ENCODE measurements at regions not wholly inside any gene's neighbourhood (a gene's known extent, or its start where the extent isn't known, plus 50 kb on each side); places are given as distances from the start of the nearest gene placed in this dataset.
A peak's percentile ranks its signal among the peaks of the same experiment; 100 is the strongest.

- TF ChIP-seq CTCF (IDR thresholded peaks at IDR 0.05), result no peak
- no peak for TF ChIP-seq POLR2A (IDR thresholded peaks at IDR 0.05)
- no peak for TF ChIP-seq POLR2AphosphoS5 (IDR thresholded peaks at IDR 0.05)
- intact Hi-C loops (cut with DNase I; ENCODE audit: low total_unique reads), result no loop called here
- H3K9me3 ChIP-seq, result no peaks in the 10 kb centered on the region
- no peak for DNase-seq (ENCODE audit: low spot score in 2 of 2)
- no peak overlapping the region for H3K4me3 ChIP-seq
- H3K4me1 ChIP-seq, result no peaks in the 10 kb centered on the region
- no peaks in the 10 kb centered on the region for H3K36me3 ChIP-seq
- H3K27ac ChIP-seq, result peak overlapping the region in 1 of 2 donors; percentile 21
- peaks cover 0 to 5% of the 10 kb centered on the region in 2 donors for H3K27me3 ChIP-seq
These were observed 270.0 kb upstream of the HES1 start for GRCh38 chr3:193865896-193866480.

DNA sequence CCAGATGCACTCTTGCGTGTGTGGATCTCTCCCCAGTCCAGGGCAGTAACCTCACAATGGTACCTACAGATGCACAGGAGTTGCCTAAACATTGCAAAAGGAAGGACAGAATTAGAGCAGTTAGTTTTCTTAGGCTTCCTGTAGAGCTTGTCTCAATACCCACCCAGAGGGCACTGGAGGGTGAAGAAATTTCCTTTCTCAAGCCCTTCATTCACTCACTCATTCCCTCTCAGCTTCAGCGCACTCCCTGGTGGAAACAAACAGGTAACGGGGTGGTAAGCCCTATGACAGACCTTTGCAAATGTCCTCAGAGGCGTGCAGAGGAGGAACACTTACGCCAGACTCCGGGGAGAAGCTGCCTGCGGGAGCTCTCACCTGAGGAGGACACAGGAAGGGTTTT is 267.4 kb upstream of the HES1 start:
- Histone ChIP-seq H3K4me1 (no peaks in the 10 kb centered on the region), H3K4me3 (no peak overlapping the region), H3K9me3 (no peaks in the 10 kb centered on the region), H3K27me3 (peaks cover 0 to 5% of the 10 kb centered on the region in 2 donors), H3K36me3 (no peaks in the 10 kb centered on the region), H3K27ac (no peak overlapping the region)
- TF ChIP-seq CTCF (IDR thresholded peaks at IDR 0.05), result no peak
- no peak for TF ChIP-seq POLR2AphosphoS5 (IDR thresholded peaks at IDR 0.05)
- TF ChIP-seq POLR2A (IDR thresholded peaks at IDR 0.05), result no peak
- intact Hi-C loops (cut with DNase I; ENCODE audit: low total_unique reads), result no loop called here
- DNase-seq (ENCODE audit: low spot score in 2 of 2), result no peak

- peak; percentile 29 to 58 for DNase-seq (ENCODE audit: low spot score in 2 of 2)
- no peak for TF ChIP-seq CTCF (IDR thresholded peaks at IDR 0.05)
- TF ChIP-seq POLR2AphosphoS5 (IDR thresholded peaks at IDR 0.05), result no peak
- TF ChIP-seq POLR2A (IDR thresholded peaks at IDR 0.05), result no peak
- no peaks in the 10 kb centered on the region for H3K36me3 ChIP-seq
- H3K4me1 ChIP-seq, result no peaks in the 10 kb centered on the region
- no peaks in the 10 kb centered on the region for H3K9me3 ChIP-seq
- H3K27me3 ChIP-seq, result peaks cover 0 to 5% of the 10 kb centered on the region in 2 donors
- peak overlapping the region in 1 of 2 donors; percentile 61 for H3K27ac ChIP-seq
- H3K4me3 ChIP-seq, result peak overlapping the region in 1 of 3 donors; percentile 43
- intact Hi-C loops (cut with DNase I; ENCODE audit: low total_unique reads), result no loop called here
These were observed 266.4 kb upstream of the HES1 start for GRCh38 chr3:193869221-193870201.

GRCh38 chr3:193870376-193871219 is 265.4 kb upstream of the HES1 start:
- peaks cover 0 to 5% of the 10 kb centered on the region in 2 donors for H3K27me3 ChIP-seq
- no peaks in the 10 kb centered on the region for H3K9me3 ChIP-seq
- peak; percentile 30 to 69 for DNase-seq (ENCODE audit: low spot score in 2 of 2)
- peak overlapping the region; percentile 52 to 61 for H3K27ac ChIP-seq
- no peaks in the 10 kb centered on the region for H3K4me1 ChIP-seq
- no peak overlapping the region for H3K4me3 ChIP-seq
- intact Hi-C loops (cut with DNase I; ENCODE audit: low total_unique reads), result no loop called here
- H3K36me3 ChIP-seq, result no peaks in the 10 kb centered on the region
- TF ChIP-seq POLR2A (IDR thresholded peaks at IDR 0.05) (no peak), POLR2AphosphoS5 (IDR thresholded peaks at IDR 0.05) (no peak), CTCF (IDR thresholded peaks at IDR 0.05) (no peak)
